ENCODE measurements at regions not wholly inside any gene's neighbourhood (a gene's known extent, or its start where the extent isn't known, plus 50 kb on each side); places are given as distances from the start of the nearest gene placed in this dataset.

- no peak for TF ChIP-seq CEBPB (IDR thresholded peaks at IDR 0.05)
- TF ChIP-seq RAD21 (IDR thresholded peaks at IDR 0.05; ENCODE audit: low read depth): no peak
- no peak for TF ChIP-seq USF1 (IDR thresholded peaks at IDR 0.05)
- no peak for TF ChIP-seq MAX (IDR thresholded peaks at IDR 0.05)
- no peak for TF ChIP-seq EGR1 (IDR thresholded peaks at IDR 0.05)
- TF ChIP-seq CREB1 (IDR thresholded peaks at IDR 0.05; ENCODE audit: low read depth): no peak
- TF ChIP-seq, protein P1, sequence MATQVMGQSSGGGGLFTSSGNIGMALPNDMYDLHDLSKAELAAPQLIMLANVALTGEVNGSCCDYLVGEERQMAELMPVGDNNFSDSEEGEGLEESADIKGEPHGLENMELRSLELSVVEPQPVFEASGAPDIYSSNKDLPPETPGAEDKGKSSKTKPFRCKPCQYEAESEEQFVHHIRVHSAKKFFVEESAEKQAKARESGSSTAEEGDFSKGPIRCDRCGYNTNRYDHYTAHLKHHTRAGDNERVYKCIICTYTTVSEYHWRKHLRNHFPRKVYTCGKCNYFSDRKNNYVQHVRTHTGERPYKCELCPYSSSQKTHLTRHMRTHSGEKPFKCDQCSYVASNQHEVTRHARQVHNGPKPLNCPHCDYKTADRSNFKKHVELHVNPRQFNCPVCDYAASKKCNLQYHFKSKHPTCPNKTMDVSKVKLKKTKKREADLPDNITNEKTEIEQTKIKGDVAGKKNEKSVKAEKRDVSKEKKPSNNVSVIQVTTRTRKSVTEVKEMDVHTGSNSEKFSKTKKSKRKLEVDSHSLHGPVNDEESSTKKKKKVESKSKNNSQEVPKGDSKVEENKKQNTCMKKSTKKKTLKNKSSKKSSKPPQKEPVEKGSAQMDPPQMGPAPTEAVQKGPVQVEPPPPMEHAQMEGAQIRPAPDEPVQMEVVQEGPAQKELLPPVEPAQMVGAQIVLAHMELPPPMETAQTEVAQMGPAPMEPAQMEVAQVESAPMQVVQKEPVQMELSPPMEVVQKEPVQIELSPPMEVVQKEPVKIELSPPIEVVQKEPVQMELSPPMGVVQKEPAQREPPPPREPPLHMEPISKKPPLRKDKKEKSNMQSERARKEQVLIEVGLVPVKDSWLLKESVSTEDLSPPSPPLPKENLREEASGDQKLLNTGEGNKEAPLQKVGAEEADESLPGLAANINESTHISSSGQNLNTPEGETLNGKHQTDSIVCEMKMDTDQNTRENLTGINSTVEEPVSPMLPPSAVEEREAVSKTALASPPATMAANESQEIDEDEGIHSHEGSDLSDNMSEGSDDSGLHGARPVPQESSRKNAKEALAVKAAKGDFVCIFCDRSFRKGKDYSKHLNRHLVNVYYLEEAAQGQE (IDR thresholded peaks at IDR 0.05; ENCODE audit: low read depth): no peak
- TF ChIP-seq EP300 (IDR thresholded peaks at IDR 0.05; ENCODE audit: borderline replicate concordance): no peak
- TF ChIP-seq NFIC (IDR thresholded peaks at IDR 0.05): no peak
- no peak for TF ChIP-seq FOXM1 (IDR thresholded peaks at IDR 0.05; ENCODE audit: borderline replicate concordance, low read depth)
- no peak for TF ChIP-seq TEAD4 (IDR thresholded peaks at IDR 0.05)
- TF ChIP-seq TAF1 (IDR thresholded peaks at IDR 0.05; ENCODE audit: low read depth): no peak
- TF ChIP-seq TCF12 (IDR thresholded peaks at IDR 0.05; ENCODE audit: low read depth): no peak
- no peak for TF ChIP-seq ZBTB7A (IDR thresholded peaks at IDR 0.05; ENCODE audit: low read depth)
- TF ChIP-seq YY1 (IDR thresholded peaks at IDR 0.05; ENCODE audit: low read depth): no peak
Measured at GRCh38 chr10:36362257-36362656, 720.2 kb upstream of the FZD8 start.

DNA sequence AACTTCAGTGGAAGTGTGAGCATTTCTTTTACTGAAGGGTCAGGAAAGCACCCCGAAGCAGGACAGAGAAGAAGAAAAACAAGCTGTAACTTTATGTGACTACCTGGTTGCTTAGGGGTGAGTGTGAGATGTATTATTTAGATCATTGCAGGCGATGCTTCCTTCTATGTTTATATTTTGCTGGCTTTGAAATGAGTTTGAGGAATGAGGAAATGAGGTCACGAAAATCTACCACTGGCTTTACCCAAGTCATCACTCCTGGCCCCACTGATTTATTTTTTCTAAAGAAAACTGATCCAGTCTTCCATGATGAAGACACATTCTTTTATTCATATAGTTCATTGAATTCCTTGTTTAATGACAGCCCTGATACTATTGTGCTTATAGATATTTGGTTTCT is 716.6 kb upstream of the FZD8 start:
- TF ChIP-seq TEAD4 (IDR thresholded peaks at IDR 0.05): no peak
- TF ChIP-seq ZBTB7A (IDR thresholded peaks at IDR 0.05; ENCODE audit: low read depth): no peak
- TF ChIP-seq EGR1 (IDR thresholded peaks at IDR 0.05): no peak
- no peak for TF ChIP-seq CREB1 (IDR thresholded peaks at IDR 0.05; ENCODE audit: low read depth)
- TF ChIP-seq TCF12 (IDR thresholded peaks at IDR 0.05; ENCODE audit: low read depth): no peak
- TF ChIP-seq CEBPB (IDR thresholded peaks at IDR 0.05): no peak
- no peak for TF ChIP-seq USF1 (IDR thresholded peaks at IDR 0.05)

- no peak for TF ChIP-seq TCF12 (IDR thresholded peaks at IDR 0.05; ENCODE audit: low read depth)
- no peak for TF ChIP-seq RAD21 (IDR thresholded peaks at IDR 0.05; ENCODE audit: low read depth)
- TF ChIP-seq, protein P1 (IDR thresholded peaks at IDR 0.05; ENCODE audit: low read depth): no peak
- TF ChIP-seq USF1 (IDR thresholded peaks at IDR 0.05): no peak
- no peak for TF ChIP-seq NFIC (IDR thresholded peaks at IDR 0.05)
- TF ChIP-seq EP300 (IDR thresholded peaks at IDR 0.05; ENCODE audit: borderline replicate concordance): no peak
- no peak for TF ChIP-seq TAF1 (IDR thresholded peaks at IDR 0.05; ENCODE audit: low read depth)
- TF ChIP-seq YY1 (IDR thresholded peaks at IDR 0.05; ENCODE audit: low read depth): no peak
- no peak for TF ChIP-seq CEBPB (IDR thresholded peaks at IDR 0.05)
- TF ChIP-seq EGR1 (IDR thresholded peaks at IDR 0.05): no peak
- TF ChIP-seq TEAD4 (IDR thresholded peaks at IDR 0.05): no peak
- TF ChIP-seq MAX (IDR thresholded peaks at IDR 0.05): no peak
- TF ChIP-seq FOXM1 (IDR thresholded peaks at IDR 0.05; ENCODE audit: borderline replicate concordance, low read depth): no peak
- TF ChIP-seq ZBTB7A (IDR thresholded peaks at IDR 0.05; ENCODE audit: low read depth): no peak
- no peak for TF ChIP-seq CREB1 (IDR thresholded peaks at IDR 0.05; ENCODE audit: low read depth)
Measured at GRCh38 chr10:36354633-36355032, 712.5 kb upstream of the FZD8 start.

GRCh38 chr10:36351159-36351558 is 709.1 kb upstream of the FZD8 start:
- no peak for TF ChIP-seq EGR1 (IDR thresholded peaks at IDR 0.05)
- TF ChIP-seq USF1 (IDR thresholded peaks at IDR 0.05): no peak
- no peak for TF ChIP-seq RAD21 (IDR thresholded peaks at IDR 0.05; ENCODE audit: low read depth)
- TF ChIP-seq CEBPB (IDR thresholded peaks at IDR 0.05): no peak
- TF ChIP-seq FOXM1 (IDR thresholded peaks at IDR 0.05; ENCODE audit: borderline replicate concordance, low read depth): no peak
- no peak for TF ChIP-seq NFIC (IDR thresholded peaks at IDR 0.05)

DNA sequence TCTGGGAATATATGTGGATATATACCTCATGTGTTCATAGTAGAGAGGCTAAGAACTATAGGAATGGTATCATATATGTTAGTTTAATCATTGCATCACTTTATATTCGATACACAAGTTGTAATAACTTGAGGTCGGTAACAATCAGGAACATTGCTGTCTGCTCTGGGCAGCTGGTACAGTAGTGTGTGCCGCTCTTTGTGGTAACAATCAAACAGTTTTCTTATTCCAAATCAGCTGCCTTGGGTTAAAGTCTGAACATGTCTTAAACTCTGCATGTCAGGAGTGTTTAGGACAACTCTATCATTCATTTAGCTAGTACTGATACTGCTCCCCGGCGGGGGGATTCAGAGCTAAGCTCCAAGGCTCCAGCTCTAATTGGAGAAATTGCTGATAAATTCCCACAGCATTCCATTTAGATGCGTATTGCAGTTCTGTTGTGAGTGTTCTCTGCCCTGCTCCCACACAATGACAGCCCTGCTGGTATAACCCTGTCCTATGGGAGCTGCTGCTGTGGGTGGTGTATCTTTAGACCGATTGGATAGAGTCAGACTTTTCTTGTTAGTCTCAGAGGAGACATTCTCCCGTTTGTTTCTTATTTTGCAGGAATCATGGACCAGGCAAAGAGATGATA is 707.5 kb upstream of the FZD8 start:
- TF ChIP-seq EGR1 (IDR thresholded peaks at IDR 0.05): no peak
- no peak for TF ChIP-seq MAX (IDR thresholded peaks at IDR 0.05)
- no peak for TF ChIP-seq ZBTB7A (IDR thresholded peaks at IDR 0.05; ENCODE audit: low read depth)
- TF ChIP-seq CEBPB (IDR thresholded peaks at IDR 0.05): no peak
